Kidney tubule cell (primary cell): ENCODE measurements at regions not wholly inside any gene's neighbourhood (a gene's known extent, or its start where the extent isn't known, plus 50 kb on each side); places are given as distances from the start of the nearest gene placed in this dataset.

Experiments
- DNase-seq: peaks from one replicate; pipeline ENCODE4 v3.0.0-alpha.2; 2018; ENCODE audit warnings: low spot score

- DNase-seq = no peak
Measured at GRCh38 chr2:106709229-106709628, 176.7 kb downstream of the ST6GAL2 start.

GRCh38 chr2:106719222-106719621 lies 166.7 kb downstream of the ST6GAL2 start:
- no peak for DNase-seq

GRCh38 chr2:106720026-106720425 lies 165.9 kb downstream of the ST6GAL2 start:
- no peak for DNase-seq

GRCh38 chr2:106724301-106724794 lies 161.6 kb downstream of the ST6GAL2 start:
- DNase-seq = no peak

GRCh38 chr2:106734165-106734564 lies 151.8 kb downstream of the ST6GAL2 start:
- DNase-seq = no peak

GRCh38 chr2:106735807-106736206 lies 150.2 kb downstream of the ST6GAL2 start:
- DNase-seq = no peak

- no peak for DNase-seq
Measured at GRCh38 chr2:106736221-106736620, 149.7 kb downstream of the ST6GAL2 start.

GRCh38 chr2:106745468-106745867 lies 140.5 kb downstream of the ST6GAL2 start:
- DNase-seq = no peak

- no peak for DNase-seq
Measured at GRCh38 chr2:106749823-106750222, 136.1 kb downstream of the ST6GAL2 start.
